Middle frontal gyrus (tissue), 1 donor: ENCODE measurements at regions not wholly inside any gene's neighbourhood (a gene's known extent, or its start where the extent isn't known, plus 50 kb on each side); places are given as distances from the start of the nearest gene placed in this dataset.

Source experiments
- DNase-seq: peaks from one replicate; pipeline ENCODE4 v3.0.0-alpha.2; 2015; ENCODE audit warnings: low spot score; ENCODE audit errors: extremely low spot score

- no peak for DNase-seq
Measured at GRCh38 chr18:78192054-78192453, 787.6 kb upstream of the SALL3 start.

- DNase-seq = no peak
Measured at GRCh38 chr18:78196280-78196679, 783.3 kb upstream of the SALL3 start.

GRCh38 chr18:78199002-78199401 is 780.6 kb upstream of the SALL3 start:
- no peak for DNase-seq

- no peak for DNase-seq
Measured at GRCh38 chr18:78199611-78200010, 780.0 kb upstream of the SALL3 start.

- DNase-seq = no peak
Measured at GRCh38 chr18:78207942-78208341, 771.7 kb upstream of the SALL3 start.

GRCh38 chr18:78208461-78208860 is 771.2 kb upstream of the SALL3 start:
- DNase-seq = no peak

GRCh38 chr18:78213361-78213994 is 766.1 kb upstream of the SALL3 start:
- DNase-seq = no peak

GRCh38 chr18:78221496-78221895 is 758.1 kb upstream of the SALL3 start:
- no peak for DNase-seq

GRCh38 chr18:78228974-78229373 is 750.6 kb upstream of the SALL3 start:
- DNase-seq = no peak

GRCh38 chr18:78230911-78231310 is 748.7 kb upstream of the SALL3 start:
- DNase-seq = no peak

- DNase-seq = no peak
Measured at GRCh38 chr18:78232196-78232595, 747.4 kb upstream of the SALL3 start.

GRCh38 chr18:78237864-78238263 is 741.8 kb upstream of the SALL3 start:
- no peak for DNase-seq

GRCh38 chr18:78238404-78239089 is 741.1 kb upstream of the SALL3 start:
- DNase-seq = no peak

- DNase-seq = no peak
Measured at GRCh38 chr18:78239090-78239457, 740.5 kb upstream of the SALL3 start.

GRCh38 chr18:78240101-78240500 is 739.5 kb upstream of the SALL3 start:
- DNase-seq = no peak

- no peak for DNase-seq
Measured at GRCh38 chr18:78240627-78241252, 738.9 kb upstream of the SALL3 start.

GRCh38 chr18:78241535-78242253 is 737.9 kb upstream of the SALL3 start:
- no peak for DNase-seq

- no peak for DNase-seq
Measured at GRCh38 chr18:78242254-78242643, 737.4 kb upstream of the SALL3 start.

GRCh38 chr18:78242806-78243205 is 736.8 kb upstream of the SALL3 start:
- DNase-seq = no peak

- no peak for DNase-seq
Measured at GRCh38 chr18:78244779-78245178, 734.8 kb upstream of the SALL3 start.

- DNase-seq = no peak
Measured at GRCh38 chr18:78245451-78245850, 734.2 kb upstream of the SALL3 start.

- no peak for DNase-seq
Measured at GRCh38 chr18:78246050-78246449, 733.6 kb upstream of the SALL3 start.
